Activated CD4-positive, alpha-beta T cell treated with anti-CD3 and anti-CD28 coated beads for 24 hours (primary cell): ENCODE measurements at regions not wholly inside any gene's neighbourhood (a gene's known extent, or its start where the extent isn't known, plus 50 kb on each side); places are given as distances from the start of the nearest gene placed in this dataset.
A peak's percentile ranks its signal among the peaks of the same experiment; 100 is the strongest.
"Not testable (repeated sequence)": the region's sequence is repeated elsewhere in the genome, so short reads cannot be mapped to it uniquely, and the experiment has no call there.

Source experiments
- DNase-seq, 2 donors: peaks; one replicate each; pipeline ENCODE4 v3.0.0-alpha.2; 2020; ENCODE audit warnings: low read depth in 2 of 2

DNA sequence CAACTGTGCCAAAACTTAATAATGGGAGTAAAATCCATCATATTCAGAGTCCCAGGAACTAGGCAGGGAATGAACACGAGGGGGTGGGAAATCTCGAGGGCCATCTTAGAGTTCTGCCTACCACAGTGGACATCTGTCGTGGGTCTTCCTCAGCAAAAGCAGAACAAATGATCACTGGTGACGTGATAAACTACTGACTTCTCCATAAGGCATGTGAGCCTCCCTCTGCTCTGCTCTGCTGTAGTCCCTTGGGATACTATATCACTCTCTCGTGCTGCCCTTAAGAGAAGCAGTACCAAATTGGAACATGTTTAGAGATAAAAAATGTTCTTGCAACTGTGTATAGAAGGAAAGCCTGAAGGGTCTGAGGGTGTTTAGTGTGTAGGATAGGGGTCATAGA lies 180.5 kb downstream of the SPDYE17 start:
- DNase-seq = not testable (repeated sequence)

DNA sequence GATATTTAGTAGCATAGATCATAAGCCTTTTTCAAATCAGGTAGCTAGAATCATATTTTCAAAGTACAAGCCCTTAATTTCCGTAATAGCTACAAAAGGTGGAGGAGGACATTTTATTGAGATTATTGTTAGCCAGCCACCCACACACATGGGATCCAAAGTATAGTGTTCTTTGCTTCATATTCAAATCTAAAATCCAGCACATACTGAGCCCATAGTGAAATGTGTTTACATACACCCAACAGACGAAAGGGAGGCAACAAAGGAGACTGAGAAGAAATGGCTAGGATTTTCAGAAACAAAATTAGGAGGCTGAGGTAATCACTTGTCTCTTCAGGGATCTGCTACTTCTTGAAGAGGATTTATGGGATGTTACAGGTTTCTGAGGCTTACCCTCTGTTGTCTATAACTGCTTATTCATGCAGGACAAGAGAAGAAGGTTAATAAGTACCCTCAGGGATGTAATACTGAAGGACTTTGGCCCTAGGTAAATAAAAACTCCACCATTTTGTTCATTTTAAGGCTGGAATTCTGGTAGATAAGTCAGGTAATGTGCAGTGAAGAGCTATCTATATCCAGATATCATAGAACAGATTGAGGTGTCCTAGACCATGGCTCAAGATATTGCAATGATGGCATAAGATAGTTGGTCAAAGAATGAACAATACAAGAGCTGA lies 182.1 kb downstream of the SPDYE17 start:
- not testable (repeated sequence) for DNase-seq

DNA sequence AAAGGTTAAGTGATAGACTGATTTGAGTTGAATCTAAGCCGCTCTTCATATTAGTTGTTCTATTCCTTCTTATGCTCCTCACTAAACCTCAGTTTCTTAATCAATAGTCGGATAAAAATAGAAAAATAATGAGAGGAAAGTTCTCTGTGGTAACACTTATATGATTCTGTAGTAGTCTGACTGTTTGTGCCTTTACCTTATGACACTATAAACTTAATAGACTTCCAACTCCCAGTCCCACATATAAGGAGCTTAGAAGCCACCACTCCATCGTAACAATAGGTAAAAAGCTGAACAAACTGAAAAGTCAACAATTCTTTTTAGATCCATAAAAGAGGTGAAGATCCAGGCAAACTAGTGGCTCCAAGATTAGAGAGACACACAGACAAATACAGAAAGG lies 192.3 kb downstream of the SPDYE17 start:
- not testable (repeated sequence) for DNase-seq

DNA sequence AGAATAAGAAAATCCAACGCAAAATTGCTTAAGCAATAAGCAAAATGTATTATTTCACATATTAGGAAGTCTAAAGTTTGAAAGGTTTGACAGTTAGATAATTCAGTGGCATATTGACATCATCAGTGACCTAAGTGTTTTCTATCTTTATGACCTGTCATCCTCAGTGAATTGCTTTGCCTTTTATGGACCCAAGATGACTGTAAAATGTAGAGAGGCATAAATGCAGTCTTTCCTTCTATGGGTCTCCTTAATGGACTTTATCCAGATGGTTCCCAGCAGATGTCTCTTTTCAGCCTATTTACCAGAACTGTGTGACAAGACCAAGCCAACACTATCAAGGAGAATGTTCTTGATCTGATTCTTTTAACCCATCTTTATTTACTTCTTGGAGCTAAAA lies 192.9 kb downstream of the SPDYE17 start:
- DNase-seq = not testable (repeated sequence)

DNA sequence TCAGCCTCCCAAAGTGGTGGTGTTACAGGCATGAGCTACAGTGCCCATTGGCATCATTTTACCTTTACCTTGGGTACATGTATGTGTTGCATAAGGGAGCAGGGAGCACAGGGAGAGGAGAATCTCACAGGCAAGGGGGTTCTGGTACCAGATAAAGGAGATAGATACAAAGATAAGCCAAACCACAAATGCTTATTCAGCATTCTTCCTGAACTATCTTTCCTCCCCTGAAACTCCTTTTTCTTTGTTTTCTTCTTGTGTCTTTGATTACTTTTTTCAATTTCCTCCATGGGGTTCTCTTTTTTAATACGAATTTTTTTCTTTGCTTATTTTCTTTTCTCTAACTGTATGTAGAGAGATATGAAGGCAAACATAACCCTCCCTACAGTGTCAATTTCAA lies 193.8 kb downstream of the SPDYE17 start:
- DNase-seq = not testable (repeated sequence)

DNA sequence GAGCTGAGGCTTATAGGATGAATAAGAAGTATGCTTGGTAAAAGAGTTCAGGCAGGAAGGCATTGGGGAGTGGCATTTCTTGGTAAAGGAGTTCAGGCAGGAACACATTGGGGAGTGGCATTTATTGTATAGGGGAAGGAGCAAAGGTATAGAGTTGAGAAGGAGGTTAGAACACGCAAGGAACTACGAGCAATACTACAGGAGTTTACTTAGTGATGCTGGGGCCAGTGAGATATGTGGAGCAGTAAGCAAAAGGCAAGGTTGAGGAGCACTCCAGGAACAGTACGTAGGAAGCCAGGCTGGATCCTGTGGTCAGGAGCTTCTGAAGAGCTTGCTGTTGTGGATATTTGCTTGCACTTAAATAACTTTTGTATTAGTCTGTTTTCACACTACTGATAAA lies 202.2 kb upstream of the POMZP3 start:
- not testable (repeated sequence) for DNase-seq

DNA sequence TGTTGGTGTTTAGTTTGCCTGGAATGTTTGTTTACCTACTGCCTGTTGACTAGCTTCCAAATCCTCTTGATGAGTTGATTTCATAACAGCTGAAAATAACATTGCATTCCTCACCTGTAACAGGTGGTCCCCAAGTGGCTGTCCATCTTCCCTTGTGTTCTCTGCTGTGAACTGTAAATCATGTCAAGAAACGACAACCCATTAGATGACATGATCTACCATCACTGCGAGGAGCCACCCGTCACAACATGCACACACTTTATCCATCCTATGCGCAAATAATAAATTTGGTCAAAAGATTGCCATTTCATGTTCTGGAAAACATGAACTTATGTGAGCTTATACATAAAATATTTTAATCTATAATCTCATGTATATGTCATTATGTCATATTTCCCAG lies 199.1 kb upstream of the POMZP3 start:
- not testable (repeated sequence) for DNase-seq

DNA sequence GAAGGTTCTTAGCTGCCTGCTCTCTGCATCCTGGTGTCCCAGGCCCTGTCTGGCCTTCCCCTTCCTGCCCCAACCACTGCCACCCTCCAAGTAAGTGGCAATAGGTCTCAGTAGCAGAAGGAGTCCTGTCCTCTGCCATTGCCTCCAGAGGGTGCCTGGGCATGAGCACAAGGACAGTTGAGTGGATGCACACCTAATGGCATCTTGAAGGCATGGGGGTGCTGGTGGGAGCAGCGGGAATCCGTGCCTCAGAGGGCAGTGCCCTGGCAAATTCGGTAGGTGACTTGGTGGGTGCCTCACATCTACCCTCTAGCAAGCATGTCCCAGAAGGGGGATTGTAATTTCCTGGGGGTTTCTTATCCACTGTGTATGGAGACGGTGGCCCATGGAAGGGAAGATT lies 182.8 kb upstream of the POMZP3 start:
- not testable (repeated sequence) for DNase-seq

DNA sequence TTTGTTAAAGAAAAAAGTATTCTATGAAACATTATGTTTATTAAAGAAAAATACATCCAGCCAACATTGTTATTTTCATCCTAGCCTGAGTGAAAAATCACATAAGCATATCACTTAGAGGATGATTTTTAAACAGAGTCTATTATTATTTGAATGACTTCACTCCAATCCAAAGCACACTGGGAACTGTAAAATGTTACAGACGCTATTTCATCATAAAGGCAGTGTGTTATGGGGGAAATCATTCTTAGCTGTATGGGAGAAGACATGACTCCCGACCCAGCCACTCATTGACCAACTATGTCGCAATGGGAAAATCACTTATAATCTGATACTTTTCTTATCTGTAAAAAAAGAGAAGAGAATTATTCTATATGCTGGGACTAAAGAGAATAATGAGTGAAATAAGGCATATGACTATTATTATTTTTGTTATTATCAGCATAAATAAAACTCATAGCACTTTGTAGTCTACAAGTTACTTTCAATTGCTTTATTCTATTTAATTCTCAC lies 180.6 kb upstream of the POMZP3 start:
- DNase-seq = not testable (repeated sequence)

DNA sequence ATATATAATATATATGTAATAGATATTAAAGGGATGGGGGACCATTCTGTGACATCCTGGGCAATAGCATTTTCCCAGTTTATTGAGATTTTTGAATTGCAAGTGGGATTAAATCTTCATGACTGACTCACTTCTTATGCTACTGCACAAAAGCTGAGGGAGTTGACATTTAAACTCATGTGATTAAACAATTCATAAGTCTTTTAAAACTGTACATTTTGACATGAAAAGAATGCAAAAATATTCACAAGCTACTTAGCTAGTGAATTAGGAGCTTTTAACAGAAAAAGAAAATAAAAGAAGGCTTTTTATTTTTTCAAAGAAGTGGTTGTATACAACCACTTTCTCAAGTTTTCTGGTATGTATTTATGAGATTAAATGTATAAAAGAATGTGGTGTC lies 179.4 kb upstream of the POMZP3 start:
- DNase-seq = not testable (repeated sequence)

DNA sequence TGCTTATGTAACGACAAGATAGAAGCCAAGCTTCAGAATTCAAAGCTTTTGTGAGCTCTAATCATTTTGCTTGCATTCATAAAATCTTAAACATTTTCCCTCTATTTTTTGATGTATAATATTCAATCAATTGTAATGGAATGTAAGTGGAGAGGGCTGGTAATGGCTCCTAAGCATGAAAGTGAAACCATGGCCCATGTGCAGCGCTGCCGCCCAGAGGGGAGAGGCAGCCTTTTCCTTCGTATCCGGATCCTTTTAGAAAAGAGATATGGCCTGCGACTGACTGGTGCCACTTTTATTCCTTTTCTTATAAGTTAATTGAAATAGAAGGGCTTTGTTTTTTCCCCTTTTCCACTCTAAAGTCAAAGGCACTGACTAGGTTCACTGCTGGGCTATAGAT lies 178.9 kb upstream of the POMZP3 start:
- DNase-seq = not testable (repeated sequence)

DNA sequence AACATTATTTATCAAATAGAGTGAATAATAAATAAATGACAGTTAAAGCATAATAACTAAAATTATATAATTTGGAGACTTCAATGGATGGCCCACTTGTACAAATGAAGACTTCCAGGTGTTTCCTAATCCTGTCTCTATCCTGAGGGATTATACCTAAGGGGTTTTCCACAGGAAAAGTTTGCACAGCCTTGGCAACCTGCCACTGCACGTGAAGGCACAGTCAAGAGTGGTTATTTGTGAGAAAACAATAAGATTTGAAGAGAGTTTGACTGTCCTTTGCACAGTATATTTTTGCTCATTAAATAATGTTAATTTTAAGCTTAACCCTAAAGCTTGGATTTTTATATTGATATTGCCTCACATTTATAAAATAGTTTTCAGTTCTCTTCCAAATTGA lies 178.2 kb upstream of the POMZP3 start:
- DNase-seq = not testable (repeated sequence)

DNA sequence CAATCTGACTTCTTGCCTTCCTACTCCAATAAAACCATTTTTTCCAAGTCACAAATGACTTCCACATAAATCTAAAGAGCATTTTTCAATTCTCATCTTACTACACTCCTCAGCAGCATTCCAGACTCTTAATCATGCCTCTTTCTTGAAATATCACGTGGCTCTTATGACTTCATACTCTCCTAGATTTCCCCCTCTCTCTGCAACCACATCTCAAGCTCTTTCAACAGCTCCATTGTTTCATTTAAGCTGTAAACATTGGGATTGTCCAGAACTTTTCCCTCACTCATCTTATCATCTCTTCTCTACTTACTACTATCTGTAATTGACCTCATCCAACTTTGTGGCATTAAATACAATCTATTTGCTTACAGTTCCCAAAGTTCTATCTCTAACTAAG lies 170.6 kb upstream of the POMZP3 start:
- not testable (repeated sequence) for DNase-seq

DNA sequence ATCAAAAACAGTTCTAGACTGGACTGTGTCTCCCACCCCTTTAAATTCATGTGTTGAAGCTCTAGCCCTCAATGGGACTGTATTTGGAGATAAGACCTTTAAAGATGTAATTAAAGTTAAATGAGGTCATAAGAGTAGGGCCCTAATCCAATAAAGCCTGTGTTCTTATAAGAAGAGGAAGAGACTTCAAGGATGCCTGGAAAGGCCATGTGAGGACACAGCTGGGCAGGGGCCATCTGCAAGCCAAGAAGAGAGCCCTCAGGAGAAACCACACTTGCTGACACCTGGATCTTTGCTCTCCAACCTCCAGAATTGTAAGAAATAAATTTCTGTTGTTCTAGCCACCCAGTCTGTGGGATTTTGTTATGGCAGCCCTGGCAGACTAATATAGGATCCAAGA lies 153.6 kb upstream of the POMZP3 start:
- not testable (repeated sequence) for DNase-seq

DNA sequence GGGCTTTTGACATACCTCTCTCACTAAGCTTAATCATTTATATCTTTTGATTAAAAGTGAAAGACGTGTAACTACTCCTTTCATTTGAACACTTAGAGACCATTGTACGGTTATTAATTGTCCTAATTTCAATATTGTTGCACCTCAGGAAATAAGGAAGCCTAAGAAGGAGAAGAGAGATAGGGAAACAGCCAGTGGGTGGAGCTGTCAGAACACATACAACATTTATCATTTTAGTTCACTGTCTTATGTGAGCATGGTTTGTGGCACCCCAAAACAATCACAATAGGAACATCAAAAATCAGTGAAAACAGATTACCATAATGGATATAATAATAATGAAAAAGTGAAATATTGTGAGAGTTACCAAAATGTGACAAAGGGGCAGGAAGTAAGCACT lies 147.2 kb upstream of the POMZP3 start:
- not testable (repeated sequence) for DNase-seq

DNA sequence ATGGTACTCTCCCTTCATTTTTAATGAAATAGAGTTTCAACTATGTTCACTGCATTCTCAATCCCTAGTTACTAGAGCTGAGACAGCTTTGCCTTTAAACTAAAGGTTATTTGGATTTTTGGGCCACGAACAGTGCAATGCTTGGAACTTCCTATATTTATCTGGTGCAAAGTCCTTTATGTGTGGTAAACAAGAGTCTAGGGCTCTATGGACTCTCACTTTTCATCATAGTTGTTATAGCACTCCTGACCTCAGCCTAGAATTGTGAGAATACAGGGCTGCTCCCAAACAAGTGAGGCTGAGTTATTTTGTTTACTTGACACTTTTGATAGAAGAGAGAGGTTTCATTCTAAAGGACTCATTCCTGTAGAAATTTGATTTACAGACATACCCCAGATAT lies 144.9 kb upstream of the POMZP3 start:
- not testable (repeated sequence) for DNase-seq

DNA sequence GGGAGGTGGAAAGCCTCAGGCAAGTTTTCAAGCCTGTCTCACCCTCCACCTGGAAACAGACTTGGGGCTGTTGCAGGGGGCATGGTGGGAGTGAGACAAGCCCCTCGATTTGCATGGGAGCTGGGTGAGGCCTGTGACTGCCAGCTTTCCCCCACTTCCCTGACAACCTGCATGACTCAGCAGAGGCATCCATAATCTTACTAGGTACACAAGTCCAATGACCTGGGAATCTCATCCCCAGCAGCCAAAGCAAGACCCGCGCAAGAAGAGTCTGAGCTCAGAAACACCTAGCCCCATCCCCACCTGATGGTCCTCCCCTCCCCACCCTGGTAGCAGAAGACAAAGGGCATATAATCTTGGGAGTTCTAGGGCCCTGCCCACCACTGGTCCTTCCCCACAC lies 136.9 kb upstream of the POMZP3 start:
- DNase-seq = not testable (repeated sequence)

DNA sequence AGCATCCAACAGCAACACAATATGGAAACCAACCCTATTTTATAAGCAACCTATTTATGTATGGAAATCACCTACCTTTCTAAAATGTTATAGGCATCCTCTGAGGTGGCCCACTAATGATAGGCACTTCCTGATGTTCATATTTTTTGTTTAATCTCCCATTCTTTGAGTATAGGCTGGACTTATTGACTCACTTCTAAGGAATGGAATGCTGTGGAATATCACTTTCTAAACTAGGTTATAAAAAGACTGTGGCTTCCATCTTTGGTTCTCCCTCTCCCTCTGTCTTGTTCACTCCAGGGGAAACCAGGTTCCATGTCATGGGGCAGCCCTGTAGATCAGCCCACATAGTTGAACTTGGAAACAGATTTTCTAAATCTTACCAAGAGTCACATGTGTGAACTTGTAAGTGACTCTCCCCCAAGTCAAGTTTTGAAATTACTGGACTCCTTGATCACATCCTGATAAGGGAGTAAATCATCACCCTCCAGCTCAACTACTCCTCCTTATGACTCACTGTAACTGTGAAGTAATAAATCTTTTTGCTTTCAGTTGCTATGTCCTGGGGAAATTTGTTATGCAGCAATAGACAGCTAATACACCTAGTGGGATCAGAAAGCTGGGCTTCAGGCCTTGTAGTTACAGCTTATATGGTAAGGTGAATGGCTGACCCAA lies 133.6 kb upstream of the POMZP3 start:
- DNase-seq = peak in 1 of 2 donors; percentile 0

DNA sequence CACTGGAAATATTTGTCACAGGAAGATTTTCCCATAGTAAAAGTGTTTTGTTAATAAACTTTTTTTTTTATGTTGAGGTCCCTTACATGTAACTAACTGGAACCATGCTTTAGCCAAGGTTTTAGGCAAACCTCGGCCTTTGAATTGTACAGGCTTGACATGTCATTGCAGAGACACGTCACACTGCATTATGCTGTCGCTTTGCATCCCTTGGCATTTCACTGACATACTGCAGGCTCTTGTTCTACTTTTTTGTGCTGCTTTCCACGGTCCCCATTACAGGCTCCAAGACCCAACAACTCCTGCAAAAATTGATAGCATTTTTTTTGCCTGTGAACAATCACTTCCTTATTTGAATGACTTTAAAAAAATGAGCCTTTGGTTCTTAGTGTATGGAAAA lies 112.5 kb upstream of the POMZP3 start:
- not testable (repeated sequence) for DNase-seq

DNA sequence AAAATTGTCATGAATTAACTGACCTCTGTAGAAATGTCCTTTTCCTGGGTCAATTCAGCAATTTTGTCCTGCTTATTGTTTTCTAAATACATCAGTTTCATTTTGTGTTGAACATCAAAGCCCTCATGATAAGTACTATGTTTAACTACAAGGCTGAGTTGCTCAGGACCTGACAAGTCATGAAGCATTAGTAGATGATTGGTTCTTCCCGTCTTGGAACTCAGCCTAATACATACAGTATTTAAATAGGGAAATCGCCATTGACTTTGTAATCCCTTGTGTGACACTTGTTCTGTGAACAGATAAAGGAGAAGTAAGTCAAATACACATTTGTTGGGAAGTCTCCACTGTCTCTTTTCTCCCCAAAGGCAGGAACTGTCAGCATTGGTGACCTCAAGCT lies 109.6 kb upstream of the POMZP3 start:
- DNase-seq = not testable (repeated sequence)

DNA sequence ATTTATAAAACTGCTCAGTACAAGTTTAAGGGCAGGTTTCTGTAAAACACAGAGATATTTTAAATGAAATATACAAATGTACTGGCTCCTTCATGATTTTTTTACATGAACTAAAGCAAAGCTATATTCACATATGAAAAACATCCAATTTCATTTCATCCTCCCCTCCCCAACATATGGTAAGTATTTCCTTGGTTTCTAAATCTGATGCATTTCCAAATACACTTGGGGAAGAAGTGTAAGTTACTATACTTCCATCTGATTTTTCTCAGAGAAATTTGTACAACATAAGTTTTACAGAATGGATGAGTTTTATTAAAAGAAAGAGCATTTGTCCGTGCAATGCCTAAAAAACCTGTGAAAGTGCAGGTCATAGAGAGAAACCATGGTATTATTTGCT lies 109.0 kb upstream of the POMZP3 start:
- DNase-seq = not testable (repeated sequence)

DNA sequence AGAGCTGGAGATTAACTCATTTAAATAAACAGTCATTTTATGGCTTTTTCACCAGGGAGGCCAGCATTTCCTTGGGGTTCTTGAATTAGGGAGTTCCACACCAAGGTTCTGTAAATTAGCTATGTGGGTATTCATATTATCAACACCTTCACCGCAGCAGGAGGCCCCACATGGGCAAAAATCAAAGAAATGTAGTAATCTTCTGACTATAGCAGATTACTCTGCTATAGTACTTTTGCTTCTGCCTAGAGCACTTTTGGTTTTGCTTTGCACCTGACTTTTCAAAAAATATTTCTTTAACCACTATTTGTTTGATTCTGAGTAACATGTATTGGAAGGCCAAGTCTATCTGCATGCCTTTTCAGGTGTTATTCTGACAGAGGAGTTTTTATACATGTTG lies 108.6 kb upstream of the POMZP3 start:
- not testable (repeated sequence) for DNase-seq

DNA sequence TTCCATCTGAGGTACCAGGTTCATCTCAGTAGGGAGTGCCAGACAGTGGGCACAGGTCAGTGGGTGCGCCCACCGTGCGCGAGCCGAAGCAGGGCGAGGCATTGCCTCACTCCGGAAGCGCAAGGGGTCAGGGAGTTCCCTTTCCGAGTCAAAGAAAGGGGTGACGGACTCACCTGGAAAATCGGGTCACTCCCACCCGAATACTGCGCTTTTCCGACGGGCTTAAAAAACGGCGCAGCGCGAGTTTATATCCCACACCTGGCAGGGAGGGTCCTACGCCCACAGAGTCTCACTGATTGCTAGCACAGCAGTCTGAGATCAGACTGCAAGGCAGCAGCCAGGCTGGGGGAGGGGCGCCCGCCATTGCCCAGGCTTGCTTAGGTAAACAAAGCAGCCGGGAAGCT lies 101.5 kb upstream of the POMZP3 start:
- not testable (repeated sequence) for DNase-seq
